ENCODE measurements at regions not wholly inside any gene's neighbourhood (a gene's known extent, or its start where the extent isn't known, plus 50 kb on each side); places are given as distances from the start of the nearest gene placed in this dataset.
"Not testable (repeated sequence)": the region's sequence is repeated elsewhere in the genome, so short reads cannot be mapped to it uniquely, and the experiment has no call there.

DNA sequence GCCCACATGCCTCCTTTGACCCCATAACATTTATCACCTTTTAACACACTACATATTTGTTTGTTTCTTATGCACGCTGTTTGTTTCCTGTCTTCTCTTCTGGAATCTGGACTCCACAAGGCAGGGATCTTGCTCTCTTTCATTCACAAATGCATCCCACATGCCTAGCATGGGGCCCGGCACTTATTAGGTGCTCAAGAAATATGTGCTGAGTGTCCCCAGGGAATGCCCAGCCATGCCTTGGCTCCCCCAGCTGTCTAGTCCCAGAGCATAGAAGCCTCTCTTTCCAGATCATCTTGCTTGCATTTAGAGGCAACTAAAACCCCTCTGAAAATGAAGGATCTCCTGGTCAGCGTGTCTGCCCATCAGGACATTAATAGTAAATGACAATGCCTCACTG lies 283.7 kb downstream of the CBLN1 start:
- no peak for DNase-seq (ENCODE audit: low read depth in 2 of 2)

DNA sequence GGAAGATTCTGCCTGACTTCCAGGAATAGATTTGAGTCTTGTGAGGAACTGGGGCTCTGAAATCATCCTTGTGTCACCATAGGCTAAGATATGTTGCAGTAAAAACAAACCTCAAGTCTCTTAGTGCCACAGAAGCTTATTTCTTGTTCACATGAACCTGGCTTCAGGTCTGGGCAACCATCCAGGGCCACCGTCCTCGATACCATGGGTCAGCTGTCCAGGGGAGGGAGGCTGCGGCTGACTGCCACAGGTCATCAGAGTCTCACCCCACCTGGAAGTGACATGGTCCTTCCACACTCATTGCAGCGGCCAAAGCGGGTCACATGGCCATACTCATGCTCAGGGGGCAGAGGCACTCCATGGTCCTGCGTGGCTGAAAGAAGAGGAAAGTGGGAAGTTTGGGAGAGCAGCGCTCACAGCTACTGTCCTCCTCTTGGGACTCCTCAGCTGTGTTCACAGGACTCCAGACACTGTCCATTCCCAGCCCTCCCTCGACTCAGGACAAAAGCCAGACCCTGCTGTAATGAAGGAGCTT lies 284.5 kb downstream of the CBLN1 start:
- no peak for DNase-seq (ENCODE audit: low read depth in 2 of 2)

DNA sequence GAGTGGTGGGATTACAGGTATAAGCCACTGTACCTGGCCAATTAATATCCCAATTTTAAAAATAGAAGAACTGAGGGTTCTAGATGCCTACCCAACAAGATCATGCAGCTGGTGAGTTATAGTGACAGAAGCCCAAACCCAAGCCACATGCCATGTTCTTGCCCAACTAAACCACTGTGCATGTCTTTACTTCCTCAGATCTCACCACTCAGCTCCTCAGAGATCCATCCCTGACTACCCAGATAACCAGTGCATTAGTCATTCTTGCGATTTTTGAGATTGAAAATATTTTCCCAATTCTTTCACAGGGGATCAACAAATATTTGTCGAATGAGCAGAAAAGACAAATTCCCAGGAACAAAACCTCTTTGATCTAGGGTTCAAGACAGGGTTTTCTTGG lies 303.1 kb downstream of the CBLN1 start:
- no peak for DNase-seq (ENCODE audit: low read depth in 2 of 2)

DNA sequence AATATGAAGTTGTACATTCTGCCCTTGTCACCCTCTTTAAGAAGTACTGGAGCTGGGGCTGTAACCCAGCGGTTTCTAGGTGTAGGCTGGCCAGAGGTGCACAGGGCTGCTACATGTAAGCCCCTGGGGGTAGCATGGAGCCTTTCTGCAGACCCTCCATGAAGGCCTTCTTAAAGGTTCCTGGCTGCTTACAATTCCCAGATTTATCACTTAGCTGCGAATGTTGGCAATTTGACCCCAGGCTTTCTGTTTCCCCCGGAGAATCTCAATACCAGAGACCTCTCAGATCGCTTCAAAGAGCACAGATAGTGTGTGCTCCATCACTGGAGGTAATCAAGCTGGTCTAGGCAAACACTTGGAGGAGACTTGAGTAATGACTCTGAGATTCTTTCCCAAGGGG lies 309.4 kb downstream of the CBLN1 start:
- no peak for DNase-seq (ENCODE audit: low read depth in 2 of 2)

DNA sequence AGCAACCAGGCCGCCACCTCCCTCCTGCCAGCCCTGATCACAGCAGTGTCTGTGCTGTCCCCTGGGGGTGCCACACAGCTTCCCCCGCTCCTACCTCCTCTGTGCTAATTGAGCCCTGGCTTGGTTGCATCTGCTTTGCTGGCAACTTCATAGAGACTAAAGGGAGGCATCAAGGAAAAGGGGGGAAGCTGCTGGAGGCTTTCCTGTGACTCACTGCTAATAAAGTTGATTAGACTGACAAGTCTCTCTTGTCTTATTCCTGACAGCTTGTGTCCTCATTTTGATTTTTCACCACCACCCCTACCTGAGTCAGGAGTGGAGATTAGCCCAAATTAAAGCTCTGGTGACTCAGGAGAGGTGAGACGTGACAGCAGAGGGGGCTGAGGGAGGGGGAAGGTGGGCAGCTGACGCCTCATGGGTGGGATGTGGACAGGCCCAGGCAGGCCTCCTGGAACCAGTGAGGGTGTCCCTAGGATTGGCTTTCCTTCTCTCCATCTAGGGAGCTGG lies 310.0 kb downstream of the CBLN1 start:
- no peak for DNase-seq (ENCODE audit: low read depth in 2 of 2)

DNA sequence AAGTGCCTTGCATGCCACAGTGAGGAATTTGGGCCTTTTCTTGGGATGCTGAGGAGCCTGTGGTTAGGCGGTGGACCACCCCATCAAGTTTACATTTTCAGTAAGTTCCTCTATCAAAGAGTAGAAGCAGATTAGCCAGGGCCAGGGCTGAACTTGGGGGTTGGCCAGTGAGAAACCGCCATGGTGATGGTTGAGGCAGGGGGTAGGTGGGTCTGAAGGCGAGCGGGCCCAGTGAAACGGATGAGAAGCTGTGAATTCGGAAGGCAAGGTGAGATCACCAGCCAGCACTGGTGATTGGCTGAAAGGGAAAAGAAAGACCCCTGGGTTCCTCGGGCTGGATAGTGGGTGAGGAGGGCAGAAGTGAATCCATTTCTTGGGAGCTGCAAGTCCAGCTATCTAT lies 311.4 kb downstream of the CBLN1 start:
- no peak for DNase-seq (ENCODE audit: low read depth in 2 of 2)

DNA sequence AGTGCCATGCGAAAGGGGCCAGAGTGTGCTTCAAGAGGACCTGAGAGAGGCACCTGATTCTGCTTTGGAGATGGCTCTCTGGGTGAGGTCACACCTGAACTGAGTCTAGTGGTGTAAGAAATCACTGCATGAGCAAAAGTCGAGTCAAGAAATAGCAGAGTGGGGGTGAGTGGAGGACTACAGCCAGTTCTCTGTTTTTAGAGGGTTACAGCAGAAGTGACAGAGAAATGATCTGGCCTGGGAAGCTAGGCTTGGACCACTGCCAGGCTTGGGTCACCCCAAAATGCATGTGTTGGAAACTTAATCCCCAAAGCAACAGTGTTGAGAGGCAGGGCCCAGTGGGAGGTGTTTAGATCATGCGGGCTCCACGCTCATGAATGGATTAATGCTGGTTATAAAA lies 312.0 kb downstream of the CBLN1 start:
- no peak for DNase-seq (ENCODE audit: low read depth in 2 of 2)

DNA sequence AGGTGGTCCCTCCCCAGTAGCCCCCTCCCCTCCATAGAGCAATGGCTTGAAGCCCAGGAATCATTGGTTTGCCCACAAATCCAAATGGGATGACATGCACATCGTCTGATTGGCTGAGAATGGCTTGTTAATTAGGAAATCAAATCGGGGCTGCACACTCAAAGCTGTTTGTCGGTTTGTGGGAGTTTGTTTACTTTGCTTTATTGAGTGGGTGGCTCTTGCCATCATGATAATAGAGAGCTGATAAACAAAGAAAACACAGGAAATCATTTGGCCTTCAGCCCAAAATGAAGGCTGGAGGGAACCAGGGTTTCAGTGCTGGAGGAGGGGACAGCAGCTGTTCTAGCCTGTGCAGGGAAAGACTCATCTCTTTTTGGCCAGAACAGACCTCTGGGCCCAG lies 316.3 kb downstream of the CBLN1 start:
- DNase-seq (ENCODE audit: low read depth in 2 of 2), result no peak

DNA sequence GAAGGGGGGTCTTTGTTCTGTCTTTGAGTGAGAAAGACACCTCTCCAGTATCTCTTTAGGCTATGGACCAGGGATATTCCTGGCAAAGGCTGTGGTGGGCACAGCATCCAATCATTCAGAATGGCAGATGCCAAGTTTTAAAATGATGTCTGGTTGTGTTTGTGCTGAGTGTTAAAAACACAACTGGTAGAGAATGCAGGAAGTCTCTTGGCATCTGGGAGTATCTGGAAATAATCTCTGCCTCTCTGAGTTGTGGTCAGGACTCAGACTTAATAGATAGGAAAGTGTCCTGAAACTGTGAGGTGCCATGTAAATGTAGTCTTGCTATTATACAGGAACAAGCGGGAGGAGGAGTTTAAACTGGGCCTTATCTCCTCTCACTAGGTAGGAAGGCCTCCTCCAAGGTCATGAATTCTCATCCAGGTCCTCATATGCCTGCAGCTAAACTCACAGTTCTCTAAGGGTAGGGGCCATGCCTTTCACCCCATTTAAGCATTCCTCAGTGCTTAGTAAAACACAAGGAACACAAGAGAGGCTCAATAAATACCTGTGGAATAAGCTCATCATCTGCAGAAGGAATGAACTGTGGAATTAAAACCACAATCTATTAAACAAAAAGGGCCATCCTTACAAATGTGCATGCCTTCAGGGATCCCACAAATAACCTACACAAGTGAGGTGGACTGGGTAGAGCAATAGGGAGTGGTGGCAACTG lies 317.6 kb downstream of the CBLN1 start:
- DNase-seq (ENCODE audit: low read depth in 2 of 2), result no peak

DNA sequence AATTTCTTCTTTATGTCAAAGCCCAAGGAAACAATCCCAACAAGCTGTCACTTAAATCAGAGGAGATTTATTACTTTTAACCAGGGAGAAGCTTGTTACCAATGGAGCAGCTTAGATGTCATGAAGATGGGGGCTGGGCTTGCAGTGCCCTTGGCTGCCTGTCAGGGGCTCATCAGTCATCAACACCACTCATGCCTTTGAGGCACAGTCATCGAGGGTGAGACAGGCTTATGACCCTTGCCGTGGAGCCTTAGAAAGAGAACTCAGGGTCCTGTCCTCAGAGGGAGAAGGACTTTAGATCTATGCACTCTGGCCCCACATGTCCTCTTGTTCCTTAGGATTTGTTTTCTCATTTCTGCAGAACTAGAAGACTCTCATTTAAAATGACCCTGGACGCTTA lies 318.3 kb downstream of the CBLN1 start:
- no peak for DNase-seq (ENCODE audit: low read depth in 2 of 2)

DNA sequence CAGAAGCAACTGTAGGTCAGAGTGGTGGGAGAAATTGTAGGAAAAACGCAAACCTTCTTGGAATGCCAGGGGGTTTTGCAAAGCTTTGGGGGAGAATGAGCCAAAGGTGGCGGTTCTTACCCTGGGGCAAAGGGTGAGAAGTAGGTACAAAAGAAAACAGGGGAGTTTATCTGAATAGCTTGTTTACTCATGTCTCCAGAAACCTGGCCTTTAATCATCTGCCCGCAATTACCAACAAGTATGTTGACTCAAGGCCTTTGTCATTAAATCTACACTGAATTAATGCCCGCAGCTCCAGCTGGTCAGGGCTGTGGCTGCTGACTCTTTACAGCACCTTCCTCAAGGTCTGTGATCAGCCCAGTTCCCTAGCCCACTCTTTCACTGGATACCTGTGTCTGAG lies 320.1 kb downstream of the CBLN1 start:
- no peak for DNase-seq (ENCODE audit: low read depth in 2 of 2)

DNA sequence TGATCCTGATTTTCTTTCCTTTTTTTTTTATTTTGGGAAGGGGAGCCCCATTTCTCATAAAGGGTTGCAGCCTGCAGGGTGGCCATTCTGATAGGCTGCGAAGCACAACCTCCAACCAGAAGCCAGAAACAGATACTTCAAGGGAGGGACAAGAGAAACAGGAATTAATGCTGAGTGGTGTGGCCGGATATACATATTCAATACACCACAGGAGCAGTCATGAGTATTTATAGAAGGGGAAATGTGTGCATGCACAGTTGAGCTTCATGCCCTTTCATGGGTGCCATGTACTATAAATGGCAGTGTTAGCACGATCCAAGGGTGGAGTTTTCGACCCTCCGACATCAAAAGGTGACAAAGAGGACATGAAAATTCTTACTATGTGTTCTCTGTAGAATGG lies 320.8 kb downstream of the CBLN1 start:
- no peak for DNase-seq (ENCODE audit: low read depth in 2 of 2)

DNA sequence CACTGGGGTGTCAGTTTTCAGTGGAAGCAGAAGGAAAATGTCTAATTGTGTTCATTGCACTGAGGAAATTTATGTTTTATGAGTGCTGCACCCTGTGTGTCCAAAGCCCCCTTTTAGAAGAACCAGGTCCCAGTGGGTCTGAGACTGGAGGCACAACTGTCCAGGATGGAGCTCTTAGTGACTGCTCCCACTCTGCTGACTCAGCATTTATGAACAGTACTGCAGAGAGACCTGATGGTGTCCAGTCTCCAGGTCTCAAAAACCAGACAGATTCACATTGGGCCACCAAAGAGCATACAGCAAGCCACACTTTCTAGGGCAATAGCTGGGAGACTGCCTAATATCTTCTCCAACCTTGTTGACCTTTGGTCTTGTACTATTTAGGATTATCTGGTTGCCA lies 321.9 kb downstream of the CBLN1 start:
- no peak for DNase-seq (ENCODE audit: low read depth in 2 of 2)

DNA sequence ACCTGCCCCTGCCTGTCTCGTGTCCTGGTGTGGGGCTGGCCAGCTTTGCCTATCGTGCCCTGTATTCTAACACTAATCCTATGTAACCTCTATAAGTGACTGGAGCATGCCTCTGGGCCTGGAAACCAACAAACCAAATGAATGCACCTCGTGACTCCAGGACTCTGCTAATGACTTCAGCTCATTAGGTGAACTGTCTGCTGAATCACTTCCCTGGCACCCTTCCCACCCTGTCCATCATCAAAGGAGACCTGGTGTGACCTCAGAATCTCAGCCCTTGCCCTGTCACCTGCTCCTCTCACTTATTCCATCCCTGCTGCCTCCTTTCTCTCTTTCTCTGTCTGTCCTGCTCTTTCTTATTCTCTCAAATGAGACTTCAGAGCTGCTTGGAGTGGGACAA lies 322.4 kb downstream of the CBLN1 start:
- no peak for DNase-seq (ENCODE audit: low read depth in 2 of 2)

DNA sequence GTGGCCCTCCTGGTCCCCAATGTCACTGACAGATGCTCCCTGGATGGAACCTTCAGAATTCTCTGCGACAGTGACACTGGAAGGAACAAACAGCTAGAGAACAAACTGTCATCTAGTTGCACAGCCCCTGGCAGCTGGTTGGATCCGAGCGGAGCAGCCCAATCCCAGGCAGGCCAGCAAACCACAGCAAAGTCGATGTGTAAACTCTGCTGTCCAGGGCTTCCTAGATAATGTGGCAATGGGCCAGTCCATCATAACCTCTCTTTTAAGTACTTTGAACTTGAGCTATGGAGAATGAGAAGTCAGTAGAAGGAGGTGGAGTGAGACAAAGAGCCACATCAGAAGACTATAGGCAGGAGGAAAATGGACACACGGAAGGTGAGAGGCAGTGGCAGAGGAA lies 323.0 kb downstream of the CBLN1 start:
- DNase-seq (ENCODE audit: low read depth in 2 of 2), result no peak

DNA sequence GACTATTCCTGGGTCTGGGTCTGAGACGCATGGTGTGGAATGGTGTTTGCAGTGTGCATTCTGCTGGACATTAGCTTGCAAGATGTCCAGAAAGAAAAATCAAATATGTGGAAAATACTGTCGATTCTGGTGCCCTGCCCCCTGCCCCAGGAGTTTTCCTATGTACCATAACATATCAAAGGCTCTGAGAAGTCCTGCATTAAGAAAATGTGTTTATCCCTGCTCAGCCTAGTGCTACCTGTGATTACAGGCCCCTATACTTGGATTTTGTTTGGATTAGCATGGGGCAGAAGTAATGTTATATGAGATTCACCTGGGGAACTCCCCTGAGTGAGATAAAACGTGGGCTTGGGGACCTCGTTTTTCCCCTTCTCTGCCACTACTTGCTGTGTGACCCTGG lies 325.0 kb downstream of the CBLN1 start:
- DNase-seq (ENCODE audit: low read depth in 2 of 2), result no peak

DNA sequence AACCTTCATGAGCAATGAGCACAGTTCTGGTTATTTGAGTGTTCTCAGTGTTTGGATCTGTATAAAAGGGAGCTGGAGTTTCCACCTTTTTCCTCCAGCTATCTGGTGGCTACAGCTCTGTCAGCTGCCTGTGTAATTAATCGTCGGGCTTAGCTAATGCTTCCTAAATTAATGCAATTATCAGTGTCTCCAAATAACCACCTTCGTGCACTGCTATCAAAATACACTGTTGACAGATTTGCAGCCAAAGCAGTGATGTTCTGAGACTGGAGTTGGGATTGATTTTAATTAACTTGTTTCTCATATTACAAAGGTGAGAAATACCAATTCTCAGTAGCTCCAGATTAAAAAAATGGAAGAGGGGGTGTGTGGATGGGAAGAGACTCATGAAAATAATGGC lies 325.8 kb downstream of the CBLN1 start:
- DNase-seq (ENCODE audit: low read depth in 2 of 2), result no peak

DNA sequence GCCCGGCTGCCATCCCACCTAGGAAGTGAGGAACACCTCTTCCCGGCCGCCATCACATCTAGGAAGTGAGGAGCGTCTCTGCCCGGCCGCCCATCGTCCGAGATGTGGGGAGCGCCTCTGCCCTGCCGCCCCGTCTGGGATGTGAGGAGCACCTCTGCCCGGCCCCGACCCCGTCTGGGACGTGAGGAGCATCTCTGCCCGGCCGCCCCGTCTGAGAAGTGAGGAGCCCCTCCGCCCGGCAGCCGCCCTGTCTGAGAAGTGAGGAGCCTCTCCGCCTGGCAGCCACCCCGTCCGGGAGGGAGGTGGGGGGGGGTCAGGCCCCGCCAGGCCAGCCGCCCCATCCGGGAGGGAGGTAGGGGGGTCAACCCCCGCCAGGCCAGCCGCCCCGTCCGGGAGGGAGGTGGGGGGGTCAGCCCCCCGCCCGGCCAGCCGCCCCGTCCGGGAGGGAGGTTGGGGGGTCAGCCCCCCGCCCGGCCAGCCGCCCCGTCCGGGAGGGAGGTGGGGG lies 330.0 kb downstream of the CBLN1 start:
- DNase-seq (ENCODE audit: low read depth in 2 of 2), result not testable (repeated sequence)

DNA sequence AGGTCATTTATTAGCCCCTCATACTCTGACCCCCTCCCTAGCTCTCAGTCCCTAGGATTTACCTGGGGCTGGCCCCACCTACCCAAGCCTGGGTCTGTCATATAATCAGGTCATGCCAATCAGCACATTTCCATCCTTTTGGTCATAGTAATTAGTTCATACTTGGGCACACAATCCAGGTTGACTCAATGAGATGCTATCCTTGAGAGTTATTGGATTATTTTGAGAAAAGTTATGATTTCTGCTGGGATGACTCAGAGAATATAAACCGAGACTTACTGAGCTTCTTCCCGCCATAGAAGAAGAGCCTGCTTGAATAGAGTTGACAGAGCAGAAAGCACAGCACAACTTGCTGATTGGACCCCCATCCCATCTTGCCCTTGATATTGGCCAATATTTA lies 331.5 kb downstream of the CBLN1 start:
- DNase-seq (ENCODE audit: low read depth in 2 of 2), result no peak

DNA sequence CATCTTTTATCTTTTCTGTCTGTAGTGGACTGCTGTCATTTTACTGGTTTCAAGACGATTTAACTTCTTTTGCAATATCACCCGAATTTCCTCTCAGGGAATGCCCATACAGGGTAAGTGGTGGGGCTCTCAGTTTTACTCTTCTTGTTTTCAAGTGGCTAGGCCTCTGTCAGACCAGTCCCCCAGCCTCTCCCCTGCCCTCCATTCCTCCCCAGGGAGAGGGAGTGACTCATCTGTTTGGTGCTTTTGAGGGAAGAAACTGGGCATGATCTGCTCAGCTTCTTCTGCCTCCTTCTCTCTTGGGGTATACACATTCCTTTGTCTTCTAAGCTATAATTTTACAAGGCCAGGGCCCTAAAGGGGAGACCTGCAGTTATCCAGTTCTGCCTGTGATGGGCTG lies 332.0 kb downstream of the CBLN1 start:
- no peak for DNase-seq (ENCODE audit: low read depth in 2 of 2)

DNA sequence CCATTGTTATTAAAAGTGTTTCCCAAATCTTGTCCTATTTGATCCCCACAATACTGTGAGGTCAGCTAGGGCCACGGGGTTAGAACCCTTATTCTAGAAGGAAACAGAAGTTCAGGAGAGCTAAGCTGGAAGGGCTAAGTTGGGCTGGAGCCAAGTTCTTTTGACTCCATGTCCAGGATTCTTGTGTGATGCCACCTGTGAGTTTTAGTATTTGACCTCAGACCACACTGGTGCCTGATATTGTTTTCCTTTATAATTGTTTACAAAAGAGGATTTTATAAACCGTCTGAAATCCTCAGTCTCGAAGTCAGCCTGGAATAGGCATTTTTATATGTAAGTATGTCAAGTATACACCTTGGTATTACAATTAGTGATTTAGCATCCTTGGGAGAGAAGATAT lies 332.7 kb downstream of the CBLN1 start:
- no peak for DNase-seq (ENCODE audit: low read depth in 2 of 2)

DNA sequence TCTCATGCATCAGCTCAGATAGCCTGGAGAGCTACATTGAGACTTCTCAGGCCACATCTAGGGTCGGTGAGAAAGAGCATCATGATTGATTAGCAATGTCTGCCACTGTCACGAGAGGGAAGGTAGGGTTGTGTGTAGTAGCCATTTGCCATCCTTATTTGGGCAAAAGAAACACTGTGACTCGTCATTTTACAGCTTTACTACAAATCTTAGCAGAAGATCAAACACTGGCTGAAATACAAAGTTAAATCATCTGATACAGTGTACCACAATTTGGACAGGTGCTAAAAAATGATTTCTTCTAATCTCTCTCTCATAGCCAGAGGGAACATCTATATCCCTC lies 334.3 kb downstream of the CBLN1 start:
- no peak for DNase-seq (ENCODE audit: low read depth in 2 of 2)

DNA sequence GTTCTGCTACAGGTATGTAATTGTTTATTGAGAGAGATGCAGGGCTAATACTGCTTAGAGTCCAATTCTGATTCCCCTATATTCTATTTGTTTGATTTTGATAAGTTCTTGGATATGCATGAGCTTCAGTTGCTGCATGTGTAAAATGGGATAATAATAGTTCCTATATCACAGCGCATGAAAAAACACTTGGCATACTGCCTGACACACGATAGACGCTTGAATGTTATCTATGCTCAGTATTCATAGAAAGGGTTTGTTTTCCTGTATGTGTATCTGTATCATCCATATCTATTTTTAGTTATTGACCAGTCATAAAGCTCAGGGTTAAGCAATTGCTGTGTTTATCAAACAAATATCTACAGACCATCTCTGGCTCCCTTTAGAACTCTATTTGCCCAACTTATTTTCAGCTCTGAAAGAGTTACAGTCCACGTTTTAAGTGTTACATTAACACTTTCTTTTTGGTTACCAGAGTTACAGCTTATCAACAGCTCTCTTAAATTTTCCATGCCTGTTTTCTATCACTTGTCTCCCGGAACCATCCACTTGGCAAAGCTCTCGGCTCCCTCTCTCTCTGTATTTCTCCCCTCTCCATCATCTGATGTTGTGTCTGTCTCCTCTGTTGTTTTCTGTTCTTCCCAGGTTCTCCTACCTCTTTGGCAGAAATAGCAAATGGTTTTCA lies 334.8 kb downstream of the CBLN1 start:
- no peak for DNase-seq (ENCODE audit: low read depth in 2 of 2)

All from stimulated activated CD8-positive, alpha-beta memory T cell treated with anti-CD3 and anti-CD28 coated beads, Interleukin-15, amount 100 ng/mL, for 48 hours (primary cell).